ENCODE measurements at regions not wholly inside any gene's neighbourhood (a gene's known extent, or its start where the extent isn't known, plus 50 kb on each side); places are given as distances from the start of the nearest gene placed in this dataset.

DNA sequence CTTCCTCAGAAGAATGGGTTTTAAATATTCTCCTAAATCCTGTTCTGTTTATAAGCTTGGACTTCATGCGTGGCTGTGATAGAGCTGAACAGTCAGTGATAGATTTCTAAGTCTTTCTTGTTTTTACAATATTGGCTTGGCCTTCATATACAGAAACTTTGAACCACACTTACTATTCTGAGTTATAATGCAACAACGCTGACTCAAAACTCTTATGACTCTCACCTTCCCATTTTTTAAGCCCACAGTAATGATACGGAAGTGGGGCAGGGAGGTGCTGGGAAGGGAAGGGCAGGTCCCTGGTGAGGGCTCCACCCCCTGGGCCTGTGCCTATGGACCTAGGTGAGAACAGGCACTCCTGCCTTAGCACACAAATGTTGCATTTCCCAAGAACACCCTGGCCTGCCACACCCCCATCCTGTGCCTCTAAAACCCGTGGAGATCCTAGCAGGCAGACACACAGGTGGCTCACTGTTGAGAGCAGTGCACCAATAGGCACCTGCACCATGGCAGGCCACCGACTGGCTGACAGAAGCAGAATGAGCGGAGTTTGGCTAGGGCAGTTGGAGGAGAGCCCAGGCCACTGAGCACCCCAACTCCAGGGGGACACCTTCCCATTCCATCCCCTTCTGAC lies 376.7 kb downstream of the GABRG2 start:
- no peak overlapping the region for H3K27ac ChIP-seq (ENCODE audit: low read depth, low read length)
- no peaks in the 10 kb centered on the region for H3K4me1 ChIP-seq (ENCODE audit: control insufficient read depth, insufficient read depth, low read length)
- H3K9ac ChIP-seq (ENCODE audit: low read length) = no peak overlapping the region
- no peaks in the 10 kb centered on the region for H3K27me3 ChIP-seq (ENCODE audit: control insufficient read depth, insufficient read depth, low read length)
- H3K4me3 ChIP-seq (ENCODE audit: low read length) = no peak overlapping the region
- no peaks in the 10 kb centered on the region for H3K36me3 ChIP-seq (ENCODE audit: control insufficient read depth, insufficient read depth, low read length)

GRCh38 chr5:162456086-162456485 lies 388.5 kb downstream of the GABRG2 start:
- Histone ChIP-seq H3K9ac (ENCODE audit: low read length) (no peak overlapping the region), H3K27ac (ENCODE audit: low read depth, low read length) (no peak overlapping the region), H3K36me3 (ENCODE audit: control insufficient read depth, insufficient read depth, low read length) (no peaks in the 10 kb centered on the region), H3K4me3 (ENCODE audit: low read length) (no peak overlapping the region), H3K27me3 (ENCODE audit: control insufficient read depth, insufficient read depth, low read length) (no peaks in the 10 kb centered on the region), H3K4me1 (ENCODE audit: control insufficient read depth, insufficient read depth, low read length) (no peaks in the 10 kb centered on the region)

DNA sequence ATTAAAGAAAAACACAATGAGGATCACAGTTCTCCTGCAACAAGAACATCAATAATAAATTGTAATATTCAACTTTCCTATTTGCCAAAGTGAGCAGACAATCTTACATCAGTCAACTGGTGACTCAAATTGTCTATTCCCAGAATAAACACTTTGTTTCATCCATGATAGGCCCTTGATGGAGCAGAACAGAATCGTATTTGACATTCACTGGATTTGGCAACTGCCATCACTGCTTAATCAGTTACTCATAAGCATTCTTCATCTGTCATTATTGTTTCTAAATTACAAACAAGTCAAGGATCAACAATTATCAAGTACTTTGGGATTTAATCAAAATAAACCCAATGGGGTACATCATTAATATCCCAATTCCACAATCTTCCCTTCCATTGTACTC lies 398.4 kb downstream of the GABRG2 start:
- H3K4me1 ChIP-seq (ENCODE audit: control insufficient read depth, insufficient read depth, low read length) = no peaks in the 10 kb centered on the region
- no peaks in the 10 kb centered on the region for H3K27me3 ChIP-seq (ENCODE audit: control insufficient read depth, insufficient read depth, low read length)
- H3K36me3 ChIP-seq (ENCODE audit: control insufficient read depth, insufficient read depth, low read length) = no peaks in the 10 kb centered on the region
- no peak overlapping the region for H3K27ac ChIP-seq (ENCODE audit: low read depth, low read length)
- H3K4me3 ChIP-seq (ENCODE audit: low read length) = no peak overlapping the region
- no peak overlapping the region for H3K9ac ChIP-seq (ENCODE audit: low read length)

DNA sequence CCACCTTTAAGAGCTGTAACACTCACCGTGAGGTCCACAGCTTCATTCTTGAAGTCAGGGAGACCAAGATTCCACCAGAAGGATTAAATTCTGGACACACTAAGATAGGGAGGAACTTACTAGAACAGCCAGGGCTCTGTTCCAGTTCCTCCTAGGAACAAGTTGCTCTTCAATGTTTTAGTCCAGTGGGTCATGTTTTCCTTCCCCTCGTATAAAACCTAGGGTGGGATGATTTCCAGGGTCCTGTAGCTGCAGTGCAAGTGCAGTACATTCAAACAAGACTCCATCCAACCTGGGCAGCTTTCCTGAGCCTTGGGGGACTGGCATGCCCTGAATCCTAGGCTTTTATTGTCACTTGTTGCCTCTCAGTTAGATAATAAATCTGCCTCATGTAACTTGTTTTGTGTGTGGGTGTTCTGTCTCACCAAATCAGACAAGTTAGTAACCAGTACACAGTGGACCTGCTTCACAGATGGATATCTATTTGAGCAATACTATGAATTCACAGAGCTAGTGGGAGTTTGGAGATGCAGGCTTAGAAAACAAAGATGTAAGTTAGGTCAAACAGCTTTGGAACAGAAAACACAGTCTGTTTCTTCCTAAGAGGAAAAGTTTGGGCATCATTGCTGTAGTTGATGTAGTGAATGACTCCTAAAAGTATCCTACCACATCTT lies 405.6 kb downstream of the GABRG2 start:
- H3K4me1 ChIP-seq (ENCODE audit: control insufficient read depth, insufficient read depth, low read length) = no peaks in the 10 kb centered on the region
- no peak overlapping the region for H3K4me3 ChIP-seq (ENCODE audit: low read length)
- no peak overlapping the region for H3K27ac ChIP-seq (ENCODE audit: low read depth, low read length)
- H3K36me3 ChIP-seq (ENCODE audit: control insufficient read depth, insufficient read depth, low read length) = no peaks in the 10 kb centered on the region
- H3K9ac ChIP-seq (ENCODE audit: low read length) = no peak overlapping the region
- no peaks in the 10 kb centered on the region for H3K27me3 ChIP-seq (ENCODE audit: control insufficient read depth, insufficient read depth, low read length)

GRCh38 chr5:162474239-162474638 lies 406.7 kb downstream of the GABRG2 start:
- Histone ChIP-seq H3K27ac (ENCODE audit: low read depth, low read length) (no peak overlapping the region), H3K4me3 (ENCODE audit: low read length) (no peak overlapping the region), H3K27me3 (ENCODE audit: control insufficient read depth, insufficient read depth, low read length) (no peaks in the 10 kb centered on the region), H3K9ac (ENCODE audit: low read length) (no peak overlapping the region), H3K4me1 (ENCODE audit: control insufficient read depth, insufficient read depth, low read length) (no peaks in the 10 kb centered on the region), H3K36me3 (ENCODE audit: control insufficient read depth, insufficient read depth, low read length) (no peaks in the 10 kb centered on the region)

DNA sequence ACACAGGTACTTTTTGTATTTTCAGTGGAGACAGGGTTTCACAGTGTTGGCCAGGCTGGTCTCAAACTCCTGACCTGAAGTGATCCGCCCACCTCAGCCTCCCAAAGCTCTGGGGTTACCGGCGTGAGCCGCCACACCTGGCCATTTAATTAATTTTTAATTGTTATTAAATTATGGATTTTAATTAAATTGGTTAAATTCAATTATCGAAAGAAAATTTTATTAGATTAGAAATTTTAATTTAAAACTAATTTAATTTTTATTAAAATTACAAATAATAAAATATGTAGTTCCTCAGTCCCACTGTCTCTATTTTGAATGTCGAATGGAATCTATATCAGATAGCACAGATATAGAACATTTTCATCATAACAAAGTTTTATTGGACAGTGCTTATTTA lies 416.5 kb downstream of the GABRG2 start:
- H3K36me3 ChIP-seq (ENCODE audit: control insufficient read depth, insufficient read depth, low read length) = no peaks in the 10 kb centered on the region
- no peaks in the 10 kb centered on the region for H3K4me1 ChIP-seq (ENCODE audit: control insufficient read depth, insufficient read depth, low read length)
- no peak overlapping the region for H3K9ac ChIP-seq (ENCODE audit: low read length)
- no peak overlapping the region for H3K4me3 ChIP-seq (ENCODE audit: low read length)
- H3K27me3 ChIP-seq (ENCODE audit: control insufficient read depth, insufficient read depth, low read length) = no peaks in the 10 kb centered on the region
- no peak overlapping the region for H3K27ac ChIP-seq (ENCODE audit: low read depth, low read length)

DNA sequence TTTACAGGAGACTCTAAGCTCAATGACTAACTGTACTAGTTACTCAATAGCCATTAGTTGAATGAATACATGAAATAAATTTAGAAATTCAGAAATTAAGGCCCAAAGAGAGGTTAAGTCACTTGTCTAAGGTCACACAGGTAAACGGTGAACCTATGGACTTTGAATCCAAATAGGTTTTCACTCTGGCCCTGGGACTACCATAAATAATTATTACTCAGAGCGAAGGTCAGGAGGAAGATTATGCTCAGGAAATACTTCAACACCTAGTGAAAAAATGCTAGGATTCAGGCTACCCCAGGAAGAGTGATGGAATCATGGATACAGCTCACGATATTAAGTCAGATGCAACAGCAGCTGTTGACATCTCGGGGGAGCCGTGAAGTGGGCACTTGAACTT lies 417.4 kb downstream of the GABRG2 start:
- no peaks in the 10 kb centered on the region for H3K4me1 ChIP-seq (ENCODE audit: control insufficient read depth, insufficient read depth, low read length)
- H3K36me3 ChIP-seq (ENCODE audit: control insufficient read depth, insufficient read depth, low read length) = no peaks in the 10 kb centered on the region
- no peaks in the 10 kb centered on the region for H3K27me3 ChIP-seq (ENCODE audit: control insufficient read depth, insufficient read depth, low read length)
- H3K4me3 ChIP-seq (ENCODE audit: low read length) = no peak overlapping the region
- H3K27ac ChIP-seq (ENCODE audit: low read depth, low read length) = no peak overlapping the region
- H3K9ac ChIP-seq (ENCODE audit: low read length) = no peak overlapping the region

GRCh38 chr5:162485666-162486292 lies 418.2 kb downstream of the GABRG2 start:
- H3K4me3 ChIP-seq (ENCODE audit: low read length) = no peak overlapping the region
- no peaks in the 10 kb centered on the region for H3K36me3 ChIP-seq (ENCODE audit: control insufficient read depth, insufficient read depth, low read length)
- no peak overlapping the region for H3K9ac ChIP-seq (ENCODE audit: low read length)
- H3K27me3 ChIP-seq (ENCODE audit: control insufficient read depth, insufficient read depth, low read length) = no peaks in the 10 kb centered on the region
- H3K27ac ChIP-seq (ENCODE audit: low read depth, low read length) = no peak overlapping the region
- H3K4me1 ChIP-seq (ENCODE audit: control insufficient read depth, insufficient read depth, low read length) = no peaks in the 10 kb centered on the region

DNA sequence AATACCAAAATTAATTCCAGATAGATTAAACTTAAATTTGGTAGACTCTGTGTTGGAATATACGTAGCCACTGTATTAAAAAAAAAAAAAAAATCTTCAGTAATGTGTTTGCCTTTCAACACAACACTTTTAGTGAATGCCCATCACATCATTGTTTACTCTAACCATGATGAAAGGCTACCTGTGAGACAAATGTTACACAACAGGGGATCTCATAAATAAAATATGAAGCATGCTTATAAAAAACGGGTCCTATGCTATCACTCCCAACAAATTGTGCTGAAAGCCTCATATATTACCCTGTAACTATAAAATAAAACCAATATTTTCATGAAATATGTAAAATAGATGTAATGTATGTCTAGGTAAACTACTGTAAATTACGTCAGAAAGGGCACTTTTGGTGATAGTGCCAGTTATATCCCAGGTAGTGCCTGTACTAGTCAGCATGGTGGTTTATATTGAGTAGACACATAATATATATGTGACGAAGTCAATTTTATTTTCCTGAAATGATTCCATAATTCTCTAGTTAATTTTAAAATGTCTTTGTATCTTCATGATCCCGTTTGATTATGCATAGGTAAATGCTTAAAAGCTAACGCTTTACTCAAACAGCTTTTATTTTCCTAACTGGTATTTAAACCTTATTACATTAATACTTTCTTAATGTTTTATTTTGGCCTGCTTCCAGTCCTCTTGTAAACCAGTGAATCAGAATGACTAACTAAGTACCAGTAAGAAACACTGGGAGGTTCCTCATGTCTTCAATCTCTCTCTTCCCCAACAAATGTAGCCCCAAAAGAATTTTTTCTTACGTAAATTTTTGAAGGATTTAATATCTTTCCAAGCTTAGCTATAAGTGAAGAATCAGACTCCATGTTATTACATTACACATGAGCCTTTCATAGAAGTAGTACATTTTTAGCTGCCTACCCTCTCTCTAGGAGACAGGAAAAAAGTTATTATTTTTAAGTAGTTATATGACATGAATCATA lies 420.3 kb downstream of the GABRG2 start:
- Histone ChIP-seq H3K9ac (ENCODE audit: low read length) (no peak overlapping the region), H3K36me3 (ENCODE audit: control insufficient read depth, insufficient read depth, low read length) (no peaks in the 10 kb centered on the region), H3K4me1 (ENCODE audit: control insufficient read depth, insufficient read depth, low read length) (no peaks in the 10 kb centered on the region), H3K27me3 (ENCODE audit: control insufficient read depth, insufficient read depth, low read length) (no peaks in the 10 kb centered on the region), H3K27ac (ENCODE audit: low read depth, low read length) (no peak overlapping the region), H3K4me3 (ENCODE audit: low read length) (no peak overlapping the region)

- no peaks in the 10 kb centered on the region for H3K36me3 ChIP-seq (ENCODE audit: control insufficient read depth, insufficient read depth, low read length)
- H3K27me3 ChIP-seq (ENCODE audit: control insufficient read depth, insufficient read depth, low read length) = no peaks in the 10 kb centered on the region
- no peak overlapping the region for H3K9ac ChIP-seq (ENCODE audit: low read length)
- H3K4me3 ChIP-seq (ENCODE audit: low read length) = no peak overlapping the region
- no peaks in the 10 kb centered on the region for H3K4me1 ChIP-seq (ENCODE audit: control insufficient read depth, insufficient read depth, low read length)
- H3K27ac ChIP-seq (ENCODE audit: low read depth, low read length) = no peak overlapping the region
These were observed 428.7 kb downstream of the GABRG2 start for GRCh38 chr5:162496100-162496808.

DNA sequence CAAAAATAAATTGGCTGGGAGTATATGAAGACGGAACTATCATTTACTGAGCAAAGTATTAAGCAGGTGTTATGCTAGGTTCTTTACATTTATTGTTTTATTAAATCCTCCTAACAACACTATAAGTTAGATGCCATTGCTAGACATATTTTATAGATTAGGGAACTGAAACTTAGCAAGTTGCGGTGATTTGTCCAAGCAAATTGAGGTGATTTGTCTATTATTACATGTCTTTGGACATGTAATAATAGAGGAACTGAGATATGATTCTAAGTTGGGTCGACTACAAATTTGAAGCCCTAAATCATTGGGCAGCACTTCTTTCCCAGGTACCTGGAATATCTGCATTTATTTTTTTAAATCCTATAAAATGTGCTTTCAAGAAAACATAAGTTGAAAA lies 429.9 kb downstream of the GABRG2 start:
- H3K4me3 ChIP-seq (ENCODE audit: low read length) = no peak overlapping the region
- H3K27ac ChIP-seq (ENCODE audit: low read depth, low read length) = no peak overlapping the region
- no peaks in the 10 kb centered on the region for H3K27me3 ChIP-seq (ENCODE audit: control insufficient read depth, insufficient read depth, low read length)
- no peaks in the 10 kb centered on the region for H3K36me3 ChIP-seq (ENCODE audit: control insufficient read depth, insufficient read depth, low read length)
- no peak overlapping the region for H3K9ac ChIP-seq (ENCODE audit: low read length)
- no peaks in the 10 kb centered on the region for H3K4me1 ChIP-seq (ENCODE audit: control insufficient read depth, insufficient read depth, low read length)

GRCh38 chr5:162502780-162503179 lies 435.2 kb downstream of the GABRG2 start:
- Histone ChIP-seq H3K4me1 (ENCODE audit: control insufficient read depth, insufficient read depth, low read length) (no peaks in the 10 kb centered on the region), H3K9ac (ENCODE audit: low read length) (no peak overlapping the region), H3K27ac (ENCODE audit: low read depth, low read length) (no peak overlapping the region), H3K27me3 (ENCODE audit: control insufficient read depth, insufficient read depth, low read length) (no peaks in the 10 kb centered on the region), H3K4me3 (ENCODE audit: low read length) (no peak overlapping the region), H3K36me3 (ENCODE audit: control insufficient read depth, insufficient read depth, low read length) (no peaks in the 10 kb centered on the region)
